GM13976 (cell line): ENCODE measurements at regions not wholly inside any gene's neighbourhood (a gene's known extent, or its start where the extent isn't known, plus 50 kb on each side); places are given as distances from the start of the nearest gene placed in this dataset.

ENCODE experiments used
- DNase-seq: peaks from one replicate; pipeline ENCODE4 v3.0.0; 2012; ENCODE audit warnings: low spot score
- in situ Hi-C: fragments of 300-500 bp; cut with MboI; formaldehyde crosslinking; loops from one replicate; pipeline ENCODE4 v1.12.0; 2022; ENCODE audit warnings: low sequenced_read_pairs, mixed read lengths, inconsistent platforms; ENCODE audit not compliant: unreplicated experiment
- TF ChIP-seq, protein P1 (sequence below): IDR thresholded peaks from 2 replicates; pipeline ENCODE4 v1.5.1; 2012; ENCODE audit warnings: borderline replicate concordance, mild to moderate bottlenecking; ENCODE audit not compliant: insufficient read depth; ENCODE audit errors: extremely low read depth, missing control alignments, control extremely low read depth

DNA sequence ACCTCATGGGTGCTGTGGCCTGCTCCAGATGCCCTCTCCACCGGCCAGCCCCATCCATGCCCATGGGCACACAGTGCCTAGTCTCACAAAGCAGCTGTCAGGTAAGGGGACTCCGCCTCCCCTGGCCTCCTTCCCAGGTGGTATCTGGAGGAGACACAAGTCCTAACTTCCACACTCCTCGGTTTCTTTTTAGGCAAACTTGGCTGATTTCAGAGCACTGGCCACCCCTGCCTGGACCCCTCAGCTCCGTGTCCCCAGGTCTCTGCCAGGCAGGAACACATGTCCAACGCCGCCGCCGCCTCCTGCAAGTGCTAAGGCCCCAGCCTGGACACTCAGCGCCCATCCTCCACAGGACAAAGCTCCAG, 324.1 kb upstream of the DIO3 start:
- TF ChIP-seq, protein P1, sequence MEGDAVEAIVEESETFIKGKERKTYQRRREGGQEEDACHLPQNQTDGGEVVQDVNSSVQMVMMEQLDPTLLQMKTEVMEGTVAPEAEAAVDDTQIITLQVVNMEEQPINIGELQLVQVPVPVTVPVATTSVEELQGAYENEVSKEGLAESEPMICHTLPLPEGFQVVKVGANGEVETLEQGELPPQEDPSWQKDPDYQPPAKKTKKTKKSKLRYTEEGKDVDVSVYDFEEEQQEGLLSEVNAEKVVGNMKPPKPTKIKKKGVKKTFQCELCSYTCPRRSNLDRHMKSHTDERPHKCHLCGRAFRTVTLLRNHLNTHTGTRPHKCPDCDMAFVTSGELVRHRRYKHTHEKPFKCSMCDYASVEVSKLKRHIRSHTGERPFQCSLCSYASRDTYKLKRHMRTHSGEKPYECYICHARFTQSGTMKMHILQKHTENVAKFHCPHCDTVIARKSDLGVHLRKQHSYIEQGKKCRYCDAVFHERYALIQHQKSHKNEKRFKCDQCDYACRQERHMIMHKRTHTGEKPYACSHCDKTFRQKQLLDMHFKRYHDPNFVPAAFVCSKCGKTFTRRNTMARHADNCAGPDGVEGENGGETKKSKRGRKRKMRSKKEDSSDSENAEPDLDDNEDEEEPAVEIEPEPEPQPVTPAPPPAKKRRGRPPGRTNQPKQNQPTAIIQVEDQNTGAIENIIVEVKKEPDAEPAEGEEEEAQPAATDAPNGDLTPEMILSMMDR: no peak
- DNase-seq: no peak
- in situ Hi-C loops: no loop called here

GRCh38 chr14:101239065-101239464, 322.2 kb upstream of the DIO3 start:
- in situ Hi-C loops: no loop called here
- DNase-seq: no peak
- TF ChIP-seq, protein P1: no peak

- DNase-seq: no peak
- TF ChIP-seq, protein P1: no peak
- in situ Hi-C loops: no loop called here
Measured at GRCh38 chr14:101241147-101241546, 320.1 kb upstream of the DIO3 start.

DNA sequence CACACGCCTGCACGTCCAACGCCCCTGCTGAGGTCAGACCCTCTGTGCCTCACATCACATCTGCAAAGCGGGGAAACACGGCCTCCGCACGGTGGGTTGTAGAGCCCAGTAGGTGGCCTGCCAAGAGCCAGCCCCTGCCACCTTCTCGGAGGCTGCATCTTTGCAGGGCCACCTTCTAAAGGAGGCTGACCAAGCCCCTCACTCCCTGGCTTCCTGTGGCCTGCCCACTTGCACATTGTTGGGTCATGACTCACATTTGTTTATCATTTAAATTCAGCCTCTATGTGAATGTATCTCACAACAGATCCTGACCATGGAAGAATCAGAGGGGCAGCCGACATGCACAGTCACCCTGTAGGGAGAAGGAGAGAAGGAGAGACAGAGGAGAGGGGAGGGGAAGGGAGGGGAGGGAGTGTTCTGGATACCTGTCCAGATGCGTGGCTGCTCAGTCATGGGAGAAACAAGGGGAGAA, 319.5 kb upstream of the DIO3 start:
- TF ChIP-seq, protein P1: no peak
- in situ Hi-C loops: no loop called here
- no peak for DNase-seq

DNA sequence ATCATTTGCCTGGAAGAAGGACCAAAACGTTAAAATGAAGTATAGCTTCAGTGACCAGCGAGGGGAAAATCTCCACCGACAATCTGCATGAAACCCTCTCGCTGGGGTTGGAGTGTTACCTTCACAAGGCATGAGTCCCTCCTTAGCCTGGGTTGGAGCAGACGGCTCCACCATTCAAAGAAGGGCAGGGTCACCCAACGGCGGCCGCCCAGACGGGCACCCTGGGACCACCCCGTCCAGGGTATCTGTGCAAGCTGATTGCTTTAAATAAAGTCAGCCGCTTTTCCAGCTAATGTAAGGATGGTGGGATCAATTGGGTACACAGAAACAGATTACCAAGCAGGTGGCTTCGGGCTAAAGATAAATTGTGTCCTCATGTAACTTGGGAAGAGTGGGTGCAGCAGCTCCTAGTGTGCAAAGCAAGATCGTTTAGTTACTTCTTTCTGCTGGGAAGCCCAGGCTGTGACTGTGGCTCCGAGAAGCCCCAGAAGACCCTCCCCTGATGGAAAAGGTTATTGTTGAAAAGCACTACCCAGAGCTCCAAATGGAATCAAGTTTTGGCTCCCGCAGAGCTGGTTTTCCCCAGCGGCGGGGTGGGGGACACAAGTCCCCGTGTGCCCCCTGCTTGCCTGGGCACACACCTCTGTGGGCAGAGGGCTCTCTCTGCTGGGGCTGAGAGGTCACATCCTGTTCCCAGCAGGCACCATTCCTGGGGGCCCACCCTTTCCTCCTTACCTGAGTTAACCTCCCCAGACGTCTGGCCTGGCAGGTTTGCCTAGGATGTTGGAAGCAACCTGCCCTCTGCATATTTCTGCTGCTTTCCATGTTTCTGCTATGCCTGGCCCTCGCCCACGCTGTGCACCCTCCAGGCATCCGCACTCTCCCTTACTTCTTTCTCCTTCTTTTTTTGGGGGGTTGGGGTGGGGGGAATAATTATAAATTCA, 318.6 kb upstream of the DIO3 start:
- TF ChIP-seq, protein P1: no peak
- no peak for DNase-seq
- in situ Hi-C loops: no loop called here

- no peak for DNase-seq
- in situ Hi-C loops: no loop called here
- TF ChIP-seq, protein P1: no peak
Measured at GRCh38 chr14:101243587-101244338, 317.5 kb upstream of the DIO3 start.
